Trophoblast cell (in vitro differentiated cells and primary cell): ENCODE measurements at regions not wholly inside any gene's neighbourhood (a gene's known extent, or its start where the extent isn't known, plus 50 kb on each side); places are given as distances from the start of the nearest gene placed in this dataset.
"Not testable (repeated sequence)": the region's sequence is repeated elsewhere in the genome, so short reads cannot be mapped to it uniquely, and the experiment has no call there.

Source experiments
- DNase-seq, 2 donors: peaks; one replicate each; pipeline ENCODE4 v3.0.0-alpha.2; 2016
- H2AFZ ChIP-seq: 2 replicates; pipeline ENCODE4 v1.6.1; 2013; ENCODE audit warnings: low read length, moderate library complexity, mild to moderate bottlenecking; ENCODE audit not compliant: insufficient read depth, poor library complexity
- H2AK5ac ChIP-seq: 2 replicates; pipeline ENCODE4 v1.6.1; 2013; ENCODE audit warnings: mild to moderate bottlenecking, low read length
- H2BK120ac ChIP-seq: 2 replicates; pipeline ENCODE4 v1.6.1; 2013; ENCODE audit warnings: low read length, mild to moderate bottlenecking, moderate library complexity; ENCODE audit not compliant: insufficient read depth, poor library complexity
- H2BK12ac ChIP-seq: 2 replicates; pipeline ENCODE4 v1.6.1; 2013; ENCODE audit warnings: mild to moderate bottlenecking, low read length, moderate library complexity
- H2BK5ac ChIP-seq: 2 replicates; pipeline ENCODE4 v1.6.1; 2013; ENCODE audit warnings: low read length, low read depth, moderate library complexity, mild to moderate bottlenecking; ENCODE audit not compliant: poor library complexity
- H3K14ac ChIP-seq: 2 replicates; pipeline ENCODE4 v1.6.1; 2013; ENCODE audit warnings: mild to moderate bottlenecking, low read length
- H3K18ac ChIP-seq: 2 replicates; pipeline ENCODE4 v1.6.1; 2013; ENCODE audit warnings: mild to moderate bottlenecking, low read length
- H3K23ac ChIP-seq: 2 replicates; pipeline ENCODE4 v1.6.1; 2013; ENCODE audit warnings: low read length
- H3K27ac ChIP-seq: 2 replicates; pipeline ENCODE4 v1.5.1; 2013; ENCODE audit warnings: low read depth, mild to moderate bottlenecking, inconsistent platforms, low read length, moderate library complexity
- H3K27me3 ChIP-seq: 2 replicates; pipeline ENCODE4 v1.6.1; 2013; ENCODE audit warnings: inconsistent platforms, mild to moderate bottlenecking, low read length, moderate library complexity; ENCODE audit not compliant: insufficient read depth
- H3K36me3 ChIP-seq, 2 experiments: 1 replicate in 1 of 2; 2 replicates in 1 of 2; pipeline ENCODE4 v1.6.1; 2013; ENCODE audit warnings: low read length in 2 of 2, mild to moderate bottlenecking in 2 of 2, moderate library complexity in 1 of 2; ENCODE audit not compliant: insufficient read depth in 2 of 2, control insufficient read depth in 1 of 2
- H3K4ac ChIP-seq: 2 replicates; pipeline ENCODE4 v1.6.1; 2013; ENCODE audit warnings: low read depth, mild to moderate bottlenecking, low read length, moderate library complexity
- H3K4me1 ChIP-seq, 2 experiments: 1 replicate in 1 of 2; 2 replicates in 1 of 2; pipeline ENCODE4 v1.6.1; 2013; ENCODE audit warnings: low read length in 2 of 2, mild to moderate bottlenecking in 2 of 2, moderate library complexity in 1 of 2; ENCODE audit not compliant: insufficient read depth in 2 of 2, control insufficient read depth in 1 of 2
- H3K4me2 ChIP-seq: 2 replicates; pipeline ENCODE4 v1.6.1; 2013; ENCODE audit warnings: inconsistent platforms, mild to moderate bottlenecking, low read length, moderate library complexity
- H3K4me3 ChIP-seq: 2 replicates; pipeline ENCODE4 v1.5.1; 2013; ENCODE audit warnings: mild to moderate bottlenecking, low read depth, low read length, inconsistent platforms
- H3K79me1 ChIP-seq: one replicate; pipeline ENCODE4 v1.6.1; 2013; ENCODE audit warnings: low read length
- H3K79me2 ChIP-seq: 2 replicates; pipeline ENCODE4 v1.6.1; 2013; ENCODE audit warnings: low read length, mild to moderate bottlenecking; ENCODE audit not compliant: control insufficient read depth, insufficient read depth, poor library complexity
- H3K9ac ChIP-seq: 2 replicates; pipeline ENCODE4 v1.6.1; 2013; ENCODE audit warnings: mild to moderate bottlenecking, low read length
- H3K9me3 ChIP-seq: 2 replicates; pipeline ENCODE4 v1.6.1; 2013; ENCODE audit warnings: low read depth, mild to moderate bottlenecking, control low read depth, inconsistent platforms, low read length; ENCODE audit not compliant: insufficient read depth
- H4K12ac ChIP-seq: 2 replicates; pipeline ENCODE4 v1.6.1; 2013; ENCODE audit warnings: low read depth, mild to moderate bottlenecking, low read length, moderate library complexity
- H4K8ac ChIP-seq: 2 replicates; pipeline ENCODE4 v1.6.1; 2013; ENCODE audit warnings: low read depth, mild to moderate bottlenecking, low read length, moderate library complexity
- H4K91ac ChIP-seq: one replicate; pipeline ENCODE4 v1.6.1; 2013; ENCODE audit warnings: low read depth, mild to moderate bottlenecking, low read length, moderate library complexity
- WGBS: extraction: QIAGEN DNeasy Blood & Tissue Kit; methylation state at CpG from one replicate; pipeline ENCODE4 v1.1.7; 2013; ENCODE audit warnings: missing lambda C conversion rate; ENCODE audit not compliant: insufficient read length, insufficient coverage; ENCODE audit errors: extremely low coverage; 5-methylcytosine and 5-hydroxymethylcytosine counted together

GRCh38 chr19:5281588-5281987 is 59.0 kb downstream of the PTPRS start:
- Histone ChIP-seq H4K12ac (no peak overlapping the region), H3K18ac (no peak overlapping the region), H2BK12ac (no peak overlapping the region), H3K36me3 (peaks cover 0 to 7% of the 10 kb centered on the region in 2 experiments), H3K14ac (no peak overlapping the region), H3K79me1 (no peaks in the 10 kb centered on the region), H3K23ac (no peak overlapping the region), H2BK5ac (no peak overlapping the region), H3K79me2 (no peaks in the 10 kb centered on the region), H4K8ac (no peak overlapping the region), H3K27ac (no peak overlapping the region), H2AFZ (no peak overlapping the region), H3K27me3 (no peaks in the 10 kb centered on the region), H2BK120ac (no peak overlapping the region), H3K4me2 (no peak overlapping the region), H3K4me1 (no peaks in the 10 kb centered on the region), H2AK5ac (no peak overlapping the region), H4K91ac (no peak overlapping the region), H3K9ac (no peak overlapping the region), H3K4me3 (no peak overlapping the region), H3K9me3 (no peaks in the 10 kb centered on the region), H3K4ac (no peak overlapping the region)
- peak; percentile 82 to 87 for DNase-seq
- WGBS = no CpG with 5 or more reads among the region's 8 CpGs

- H3K4me1 ChIP-seq, H4K91ac ChIP-seq, H3K79me2 ChIP-seq, H3K4me2 ChIP-seq, H3K27me3 ChIP-seq, H2BK12ac ChIP-seq, H3K18ac ChIP-seq, H3K4ac ChIP-seq, H3K27ac ChIP-seq, H3K4me3 ChIP-seq, H3K79me1 ChIP-seq, H4K12ac ChIP-seq, H3K23ac ChIP-seq, H3K14ac ChIP-seq, DNase-seq, H3K9me3 ChIP-seq, H2AK5ac ChIP-seq, H3K9ac ChIP-seq, H2BK120ac ChIP-seq, H4K8ac ChIP-seq, H2BK5ac ChIP-seq, H2AFZ ChIP-seq: not testable (repeated sequence)
- peaks cover 13 to 16% of the 10 kb centered on the region in 2 experiments for H3K36me3 ChIP-seq
- WGBS = no CpG with 5 or more reads among the region's 4 CpGs
These were observed 64.9 kb downstream of the PTPRS start for GRCh38 chr19:5275668-5276067.

GRCh38 chr19:5273782-5274181 is 66.8 kb downstream of the PTPRS start:
- H2BK120ac ChIP-seq = no peak overlapping the region
- H3K36me3 ChIP-seq = peaks cover 13 to 16% of the 10 kb centered on the region in 2 experiments
- no peak for DNase-seq
- H3K79me2 ChIP-seq = no peaks in the 10 kb centered on the region
- no peak overlapping the region for H3K23ac ChIP-seq
- H4K12ac ChIP-seq = no peak overlapping the region
- H3K14ac ChIP-seq = no peak overlapping the region
- no peaks in the 10 kb centered on the region for H3K4me1 ChIP-seq
- no peak overlapping the region for H3K27ac ChIP-seq
- H4K8ac ChIP-seq = no peak overlapping the region
- H3K79me1 ChIP-seq = no peaks in the 10 kb centered on the region
- no peaks in the 10 kb centered on the region for H3K9me3 ChIP-seq
- H3K4me3 ChIP-seq = peak overlapping the region; percentile 5
- no peak overlapping the region for H3K4ac ChIP-seq
- no peak overlapping the region for H3K4me2 ChIP-seq
- WGBS = no CpG with 5 or more reads among the region's 7 CpGs
- H3K18ac ChIP-seq = no peak overlapping the region
- no peak overlapping the region for H2BK5ac ChIP-seq
- no peak overlapping the region for H3K9ac ChIP-seq
- H2BK12ac ChIP-seq = no peak overlapping the region
- no peaks in the 10 kb centered on the region for H3K27me3 ChIP-seq
- no peak overlapping the region for H4K91ac ChIP-seq
- H2AK5ac ChIP-seq = no peak overlapping the region
- no peak overlapping the region for H2AFZ ChIP-seq

- no peak overlapping the region for H3K14ac ChIP-seq
- no peak overlapping the region for H3K4me3 ChIP-seq
- H4K8ac ChIP-seq = no peak overlapping the region
- H3K18ac ChIP-seq = no peak overlapping the region
- no peak overlapping the region for H2BK5ac ChIP-seq
- DNase-seq = peak in 1 of 2 donors; percentile 48
- H3K27me3 ChIP-seq = no peaks in the 10 kb centered on the region
- H4K12ac ChIP-seq = no peak overlapping the region
- no peak overlapping the region for H3K4me2 ChIP-seq
- no CpG with 5 or more reads among the region's 10 CpGs for WGBS
- no peak overlapping the region for H3K9ac ChIP-seq
- no peak overlapping the region for H4K91ac ChIP-seq
- no peak overlapping the region for H2AFZ ChIP-seq
- H3K79me1 ChIP-seq = no peaks in the 10 kb centered on the region
- no peak overlapping the region for H2BK12ac ChIP-seq
- no peak overlapping the region for H2BK120ac ChIP-seq
- H3K36me3 ChIP-seq = peaks cover 10 to 16% of the 10 kb centered on the region in 2 experiments
- no peak overlapping the region for H2AK5ac ChIP-seq
- H3K4me1 ChIP-seq = no peaks in the 10 kb centered on the region
- no peaks in the 10 kb centered on the region for H3K9me3 ChIP-seq
- H3K4ac ChIP-seq = no peak overlapping the region
- H3K23ac ChIP-seq = no peak overlapping the region
- no peaks in the 10 kb centered on the region for H3K79me2 ChIP-seq
- H3K27ac ChIP-seq = no peak overlapping the region
These were observed 69.5 kb downstream of the PTPRS start for GRCh38 chr19:5271145-5271544.
